Left renal cortex interstitium (tissue), 4 donors: ENCODE measurements at regions not wholly inside any gene's neighbourhood (a gene's known extent, or its start where the extent isn't known, plus 50 kb on each side); places are given as distances from the start of the nearest gene placed in this dataset.

ENCODE experiments used
- DNase-seq, 4 donors: peaks; one replicate each; pipeline ENCODE4 v3.0.0-alpha.2; 2013; ENCODE audit warnings: low read depth in 4 of 4, low spot score in 2 of 4, missing footprints in 1 of 4

DNA sequence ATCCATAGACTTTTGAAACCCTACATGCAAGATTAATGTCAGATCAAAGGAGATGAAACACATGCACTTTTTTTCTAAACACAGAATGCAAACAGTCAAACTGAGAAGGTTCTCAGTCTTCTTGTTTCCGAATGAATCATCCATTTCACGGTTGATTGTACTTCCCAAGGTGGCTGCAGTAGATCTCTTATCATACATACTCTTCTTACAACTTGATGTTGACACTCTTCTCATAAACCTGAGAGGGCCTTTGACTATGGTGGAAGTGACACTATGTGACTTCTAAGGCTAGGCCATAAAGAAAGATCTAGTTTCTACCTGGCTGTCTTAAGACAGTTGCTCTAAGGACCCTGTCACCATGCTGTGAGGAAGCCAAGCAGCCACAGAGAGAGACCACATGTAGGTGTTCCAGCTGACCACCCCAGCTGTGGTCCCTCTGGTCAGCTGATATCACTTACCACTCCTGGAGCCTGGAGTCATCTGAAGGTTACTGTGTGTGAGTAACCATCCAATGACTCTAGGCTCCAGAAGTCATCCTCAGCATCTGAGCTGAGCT, 67.2 kb upstream of the HMGA2 start:
- DNase-seq: no peak

DNA sequence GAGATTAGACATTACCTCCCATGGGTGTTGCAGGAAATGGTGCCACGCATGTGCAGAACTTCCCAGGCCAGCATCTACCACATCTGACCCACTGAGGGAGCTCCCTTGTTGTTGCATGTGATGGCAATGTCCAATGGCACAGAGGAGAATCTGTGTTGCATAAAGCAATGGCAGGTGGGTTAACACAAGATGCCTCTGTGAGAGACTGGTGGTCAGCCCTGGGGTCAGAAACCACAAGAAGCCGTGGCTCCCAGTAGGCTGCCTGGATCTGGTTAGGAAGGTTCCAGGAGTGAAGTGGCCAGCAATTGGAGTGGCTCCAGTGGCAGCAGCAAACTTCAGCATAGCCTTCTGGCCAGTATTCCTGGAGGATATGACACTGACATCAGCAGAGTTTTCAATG, 65.9 kb upstream of the HMGA2 start:
- no peak for DNase-seq

GRCh38 chr12:65759735-65760134, 64.5 kb upstream of the HMGA2 start:
- no peak for DNase-seq

GRCh38 chr12:65761301-65761700, 63.0 kb upstream of the HMGA2 start:
- no peak for DNase-seq

DNA sequence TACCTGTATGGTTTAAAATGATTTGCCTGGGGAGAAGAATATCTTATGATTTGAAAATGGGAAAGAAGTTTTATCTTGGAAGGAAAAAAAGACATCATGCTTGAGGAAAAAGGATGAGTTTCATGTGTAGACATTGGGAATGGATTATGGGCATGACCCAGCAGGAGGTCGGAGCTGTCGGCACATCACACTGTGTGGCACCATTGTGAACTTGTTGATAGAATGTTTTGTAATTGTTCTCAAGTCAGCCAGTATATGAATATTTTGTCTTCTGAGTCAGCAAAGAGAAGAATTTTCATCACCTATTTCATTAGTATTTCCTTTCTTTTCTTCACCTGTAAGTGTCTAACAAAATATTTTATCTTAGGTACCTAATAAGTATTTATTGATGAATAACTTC, 60.0 kb upstream of the HMGA2 start:
- DNase-seq: no peak

DNA sequence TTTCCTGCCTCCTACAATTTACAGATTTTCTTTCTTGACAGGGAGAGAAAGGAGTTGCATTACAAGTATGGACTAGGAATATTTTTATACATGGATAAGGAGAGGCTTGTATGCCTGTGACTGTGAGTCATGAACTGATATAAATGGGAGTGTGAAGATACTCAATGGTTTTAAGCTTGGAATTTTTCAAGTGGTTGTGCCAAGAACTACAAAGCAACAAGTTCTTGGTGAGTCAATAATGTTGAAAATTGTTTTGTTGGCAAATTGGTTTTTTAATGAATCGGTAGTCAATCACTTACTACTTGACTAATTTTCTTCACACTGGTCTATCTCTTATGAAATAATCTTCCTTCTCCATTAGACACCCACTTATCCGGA, 58.9 kb upstream of the HMGA2 start:
- DNase-seq: no peak

GRCh38 chr12:65769880-65770279, 54.4 kb upstream of the HMGA2 start:
- DNase-seq: no peak
